Left lung (tissue), 4 donors: ENCODE measurements at regions not wholly inside any gene's neighbourhood (a gene's known extent, or its start where the extent isn't known, plus 50 kb on each side); places are given as distances from the start of the nearest gene placed in this dataset.

Experiments used
- ATAC-seq: fragments of 200-7000 bp; cut with Tn5 transposase; one replicate; pipeline ENCODE4 v1.9.1; 2020; ENCODE audit warnings: moderate library complexity
- DNase-seq, 4 donors: peaks; one replicate each; pipeline ENCODE4 v3.0.0-alpha.2; 2013 to 2020
- H3K27ac ChIP-seq, 2 donors: fragments of 200-600 bp; sonication (generic) in 1 of 2; one replicate each; pipeline versions ENCODE4 v1.5.0 to v1.8.0; 2020 to 2021
- H3K27me3 ChIP-seq, 2 donors: fragments of 200-600 bp; sonication (generic) in 1 of 2; one replicate each; pipeline versions ENCODE4 v1.5.0 to v1.8.0; 2020 to 2021
- H3K36me3 ChIP-seq, 2 donors: fragments of 200-600 bp; sonication (generic) in 1 of 2; one replicate each; pipeline versions ENCODE4 v1.5.0 to v1.8.0; 2020 to 2021
- H3K4me1 ChIP-seq, 2 donors: fragments of 200-600 bp; one replicate each; pipeline ENCODE4 v1.8.0; 2021
- H3K4me3 ChIP-seq, 2 donors: fragments of 200-600 bp; sonication (generic) in 1 of 2; one replicate each; pipeline versions ENCODE4 v1.5.0 to v1.8.0; 2020 to 2021; ENCODE audit warnings: mild to moderate bottlenecking in 1 of 2
- H3K9me3 ChIP-seq, 2 donors: fragments of 200-600 bp; sonication (generic) in 1 of 2; one replicate each; pipeline versions ENCODE4 v1.5.0 to v1.8.0; 2020 to 2021
- intact Hi-C, 2 donors: fragments of 100-400 bp; cut with DNase I; formaldehyde crosslinking; loops; one replicate each; pipeline versions ENCODE4 v1.11.2 to v1.14.2; 2022
- TF ChIP-seq, protein P1 (sequence below), 2 donors: fragments of 200-600 bp; sonication (generic) in 1 of 2; IDR thresholded peaks; one replicate each; pipeline versions ENCODE4 v1.5.0 to v1.8.0; 2021; ENCODE audit warnings: antibody characterized with exemption in 2 of 2
- donor health status: DM: no; HTN: yes; CAD: no.
- donor health status: DM: no; HTN: no; CAD: no.

DNA sequence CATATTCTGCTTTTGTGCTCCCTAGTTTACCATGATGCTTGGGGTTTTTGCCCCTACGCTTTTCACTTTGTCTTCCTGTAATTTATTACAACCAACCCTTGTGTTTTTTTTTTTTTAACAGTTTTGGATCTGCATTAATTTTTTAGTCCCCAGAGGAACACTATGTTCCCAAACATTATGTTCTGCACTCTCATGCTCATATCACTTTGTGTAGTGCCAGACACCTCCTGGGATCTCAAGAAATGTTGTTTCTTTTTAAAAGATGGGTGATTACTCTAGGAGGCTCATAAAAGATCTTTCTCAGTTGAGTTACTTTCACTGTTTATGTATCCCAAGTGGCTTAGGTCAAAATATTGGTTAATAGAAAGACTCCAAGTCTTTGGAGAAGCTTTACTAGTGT is 116.2 kb upstream of the MKLN1 start:
- intact Hi-C loops, result no loop called here
- H3K36me3 ChIP-seq, result no peaks in the 10 kb centered on the region
- no peaks in the 10 kb centered on the region for H3K27me3 ChIP-seq
- no peak overlapping the region for H3K4me3 ChIP-seq
- no peaks in the 10 kb centered on the region for H3K9me3 ChIP-seq
- TF ChIP-seq, protein P1, sequence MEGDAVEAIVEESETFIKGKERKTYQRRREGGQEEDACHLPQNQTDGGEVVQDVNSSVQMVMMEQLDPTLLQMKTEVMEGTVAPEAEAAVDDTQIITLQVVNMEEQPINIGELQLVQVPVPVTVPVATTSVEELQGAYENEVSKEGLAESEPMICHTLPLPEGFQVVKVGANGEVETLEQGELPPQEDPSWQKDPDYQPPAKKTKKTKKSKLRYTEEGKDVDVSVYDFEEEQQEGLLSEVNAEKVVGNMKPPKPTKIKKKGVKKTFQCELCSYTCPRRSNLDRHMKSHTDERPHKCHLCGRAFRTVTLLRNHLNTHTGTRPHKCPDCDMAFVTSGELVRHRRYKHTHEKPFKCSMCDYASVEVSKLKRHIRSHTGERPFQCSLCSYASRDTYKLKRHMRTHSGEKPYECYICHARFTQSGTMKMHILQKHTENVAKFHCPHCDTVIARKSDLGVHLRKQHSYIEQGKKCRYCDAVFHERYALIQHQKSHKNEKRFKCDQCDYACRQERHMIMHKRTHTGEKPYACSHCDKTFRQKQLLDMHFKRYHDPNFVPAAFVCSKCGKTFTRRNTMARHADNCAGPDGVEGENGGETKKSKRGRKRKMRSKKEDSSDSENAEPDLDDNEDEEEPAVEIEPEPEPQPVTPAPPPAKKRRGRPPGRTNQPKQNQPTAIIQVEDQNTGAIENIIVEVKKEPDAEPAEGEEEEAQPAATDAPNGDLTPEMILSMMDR (IDR thresholded peaks at IDR 0.05), result no peak
- no peak for DNase-seq
- ATAC-seq, result no peak
- H3K4me1 ChIP-seq, result no peaks in the 10 kb centered on the region
- H3K27ac ChIP-seq, result no peak overlapping the region

DNA sequence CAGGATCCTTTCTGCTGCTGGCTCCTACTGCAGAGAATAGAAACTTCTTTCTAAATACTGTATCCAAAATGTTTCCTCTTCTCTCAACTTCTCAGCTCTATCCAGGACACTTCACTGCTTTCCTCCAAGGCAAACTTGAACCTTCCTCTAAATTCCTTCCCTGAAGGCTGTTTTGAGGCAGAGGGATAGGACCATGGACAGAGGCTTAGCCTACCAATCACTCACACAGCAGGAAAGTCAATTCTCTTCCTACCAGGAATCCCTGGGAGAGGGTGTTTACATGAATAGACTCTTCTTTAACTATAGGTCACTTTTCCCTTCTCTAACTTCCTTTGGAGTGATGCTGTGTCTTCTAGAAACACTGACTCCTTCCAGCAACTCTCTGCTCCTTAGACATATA is 115.6 kb upstream of the MKLN1 start:
- no peaks in the 10 kb centered on the region for H3K4me1 ChIP-seq
- H3K36me3 ChIP-seq, result no peaks in the 10 kb centered on the region
- no peaks in the 10 kb centered on the region for H3K9me3 ChIP-seq
- peak; percentile 33 for ATAC-seq
- H3K4me3 ChIP-seq, result no peak overlapping the region
- no peak overlapping the region for H3K27ac ChIP-seq
- intact Hi-C loops, result no loop called here
- no peak for DNase-seq
- H3K27me3 ChIP-seq, result no peaks in the 10 kb centered on the region
- TF ChIP-seq, protein P1 (IDR thresholded peaks at IDR 0.05), result no peak

DNA sequence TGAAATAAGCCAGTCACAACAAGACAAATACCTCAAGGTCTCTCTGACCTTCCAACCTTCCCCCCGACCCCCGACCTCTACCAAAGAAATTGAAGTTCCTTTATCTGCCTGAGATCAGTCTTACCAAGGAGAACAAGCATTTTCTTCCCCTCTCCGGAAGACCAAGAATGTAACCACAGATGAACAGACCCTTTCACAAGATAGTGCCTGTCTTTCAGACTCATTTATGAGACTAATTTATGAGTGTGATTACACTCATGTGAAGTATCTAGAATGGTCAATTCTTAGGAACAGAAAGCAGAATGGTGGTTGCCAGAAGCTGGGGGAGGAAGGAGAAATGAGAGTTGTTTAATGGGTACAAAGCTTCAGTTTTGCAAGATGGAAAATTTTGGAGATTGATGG is 108.9 kb upstream of the MKLN1 start:
- H3K36me3 ChIP-seq, result no peaks in the 10 kb centered on the region
- TF ChIP-seq, protein P1 (IDR thresholded peaks at IDR 0.05), result no peak
- peaks cover 0 to 15% of the 10 kb centered on the region in 2 donors for H3K4me1 ChIP-seq
- H3K4me3 ChIP-seq, result no peak overlapping the region
- ATAC-seq (no peak), DNase-seq (no peak)
- peak overlapping the region in 1 of 2 donors; percentile 77 for H3K27ac ChIP-seq
- no peaks in the 10 kb centered on the region for H3K27me3 ChIP-seq
- no peaks in the 10 kb centered on the region for H3K9me3 ChIP-seq
- intact Hi-C loops, result no loop called here

DNA sequence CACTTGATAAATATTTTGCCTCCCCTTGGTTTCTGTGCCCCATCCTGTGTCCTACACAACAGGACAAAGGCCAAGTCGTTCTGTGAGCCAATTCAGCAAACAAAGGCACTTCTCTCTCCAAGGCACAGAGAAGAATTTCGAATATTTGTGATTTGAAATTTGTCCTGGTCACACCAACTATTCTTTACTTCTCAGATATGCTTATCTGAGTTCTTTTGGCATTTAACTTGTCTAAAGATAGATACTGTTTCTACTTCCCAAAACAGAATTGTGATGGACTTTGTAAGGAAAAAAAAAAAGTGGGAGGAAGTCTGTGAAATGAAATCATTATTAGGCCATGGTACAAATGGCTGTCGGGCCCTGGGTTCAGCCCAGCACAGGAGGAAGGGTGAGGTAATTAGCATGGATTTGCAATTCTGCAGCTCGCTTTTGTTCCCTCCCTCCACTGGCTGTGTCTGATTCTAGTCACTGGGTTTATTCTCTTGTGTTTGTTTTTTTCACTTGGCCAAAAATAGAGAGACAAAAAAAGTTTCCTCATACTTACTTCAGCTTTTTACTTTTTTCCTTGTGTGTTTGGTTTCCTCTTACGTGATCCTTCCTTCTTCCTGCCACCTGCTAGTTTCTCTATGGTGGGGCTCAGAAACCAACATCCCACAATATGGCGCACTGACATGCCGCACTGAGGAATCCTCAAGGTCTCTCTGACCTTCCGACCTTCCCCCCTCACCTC is 108.2 kb upstream of the MKLN1 start:
- Histone ChIP-seq H3K36me3 (no peaks in the 10 kb centered on the region), H3K27ac (peak overlapping the region; percentile 15 to 77), H3K9me3 (no peaks in the 10 kb centered on the region), H3K4me3 (no peak overlapping the region), H3K4me1 (peaks cover 0 to 15% of the 10 kb centered on the region in 2 donors), H3K27me3 (no peaks in the 10 kb centered on the region)
- ATAC-seq (peak; percentile 85), DNase-seq (peak in 1 of 4 donors; percentile 59)
- TF ChIP-seq, protein P1 (IDR thresholded peaks at IDR 0.05), result no peak
- intact Hi-C loops, result no loop called here

DNA sequence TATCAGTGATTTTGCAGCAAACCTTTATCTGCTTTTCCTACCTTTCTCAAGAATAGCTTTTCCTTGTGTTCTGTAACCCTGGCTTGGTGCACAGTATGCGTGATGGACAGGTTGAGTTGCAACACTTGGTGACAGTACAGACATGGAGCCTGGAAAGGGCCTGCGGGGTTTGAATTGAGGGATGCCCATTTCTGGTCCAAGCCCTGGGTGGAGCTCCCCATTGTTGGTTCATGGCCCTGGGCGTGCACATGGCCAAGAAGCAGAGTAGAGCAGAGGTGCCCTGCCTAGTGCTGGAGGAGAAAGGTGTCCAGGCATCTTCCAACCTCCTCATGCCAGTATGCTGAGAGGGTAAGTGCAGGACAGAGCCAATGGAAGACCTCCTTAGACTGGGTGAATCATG is 106.6 kb upstream of the MKLN1 start:
- intact Hi-C loops, result no loop called here
- H3K9me3 ChIP-seq, result no peaks in the 10 kb centered on the region
- H3K4me1 ChIP-seq, result peaks cover 6 to 22% of the 10 kb centered on the region in 2 donors
- no peak overlapping the region for H3K27ac ChIP-seq
- H3K27me3 ChIP-seq, result no peaks in the 10 kb centered on the region
- H3K36me3 ChIP-seq, result no peaks in the 10 kb centered on the region
- TF ChIP-seq, protein P1 (IDR thresholded peaks at IDR 0.05), result no peak
- no peak overlapping the region for H3K4me3 ChIP-seq
- no peak for DNase-seq
- ATAC-seq, result no peak
